HEK293 (cell line): ENCODE measurements at regions not wholly inside any gene's neighbourhood (a gene's known extent, or its start where the extent isn't known, plus 50 kb on each side); places are given as distances from the start of the nearest gene placed in this dataset.

ENCODE experiments used
- EGR2 ChIP-seq: fragments of 450-650 bp; formaldehyde crosslinking; IDR thresholded peaks from 2 replicates; pipeline ENCODE4 v1.5.1; 2016; ENCODE audit warnings: low read depth, missing biosample characterization, missing genetic modification characterization
- PRDM1 ChIP-seq: fragments of 450-650 bp; formaldehyde crosslinking; IDR thresholded peaks from 2 replicates; pipeline ENCODE4; 2016; ENCODE audit warnings: missing biosample characterization, missing genetic modification characterization
- REPIN1 ChIP-seq: fragments of 450-650 bp; formaldehyde crosslinking; IDR thresholded peaks from 2 replicates; pipeline ENCODE4 v1.5.1; 2017; ENCODE audit warnings: missing biosample characterization, missing genetic modification characterization, low read depth
- TCF7L2 ChIP-seq: IDR thresholded peaks from 2 replicates; pipeline ENCODE4 v1.6.1; 2011; ENCODE audit warnings: low read depth, mild to moderate bottlenecking, inconsistent platforms, low read length, moderate library complexity, borderline replicate concordance
- YY1 ChIP-seq: fragments of 450-650 bp; formaldehyde crosslinking; IDR thresholded peaks from 2 replicates; pipeline ENCODE4 v1.5.1; 2018; ENCODE audit warnings: missing biosample characterization, missing genetic modification characterization
- ZBTB21 ChIP-seq: fragments of 450-650 bp; formaldehyde crosslinking; IDR thresholded peaks from 2 replicates; pipeline ENCODE4 v1.5.1; 2017; ENCODE audit warnings: missing biosample characterization, missing genetic modification characterization
- ZFP37 ChIP-seq: fragments of 450-650 bp; formaldehyde crosslinking; IDR thresholded peaks from 2 replicates; pipeline ENCODE4 v1.5.1; 2016; ENCODE audit warnings: missing biosample characterization, missing genetic modification characterization
- ZNF677 ChIP-seq: fragments of 450-650 bp; IDR thresholded peaks from 2 replicates; pipeline ENCODE4 v1.5.0; 2018; ENCODE audit warnings: missing biosample characterization, mild to moderate bottlenecking, missing genetic modification characterization, moderate library complexity
- ZNF701 ChIP-seq: fragments of 450-650 bp; formaldehyde crosslinking; IDR thresholded peaks from 2 replicates; pipeline ENCODE4 v1.5.1; 2016; ENCODE audit warnings: missing biosample characterization, missing genetic modification characterization
- TF ChIP-seq, protein P1 (sequence below): fragments of 450-650 bp; formaldehyde crosslinking; IDR thresholded peaks from 2 replicates; pipeline ENCODE4 v1.5.1; 2016; ENCODE audit warnings: missing biosample characterization, missing genetic modification characterization
- TF ChIP-seq, protein P2 (sequence below): IDR thresholded peaks from 2 replicates; pipeline ENCODE4 v1.6.1; 2011; ENCODE audit warnings: mild to moderate bottlenecking, low read depth, low read length, borderline replicate concordance
- TF ChIP-seq, protein P3 (sequence below): fragments of 450-650 bp; formaldehyde crosslinking; IDR thresholded peaks from 2 replicates; pipeline ENCODE4 v1.5.1; 2016; ENCODE audit warnings: missing biosample characterization, missing genetic modification characterization
- TF ChIP-seq, protein P4 (sequence below): fragments of 450-650 bp; formaldehyde crosslinking; IDR thresholded peaks from 2 replicates; pipeline ENCODE4 v1.5.1; 2016; ENCODE audit warnings: missing biosample characterization, missing genetic modification characterization, low read depth

DNA sequence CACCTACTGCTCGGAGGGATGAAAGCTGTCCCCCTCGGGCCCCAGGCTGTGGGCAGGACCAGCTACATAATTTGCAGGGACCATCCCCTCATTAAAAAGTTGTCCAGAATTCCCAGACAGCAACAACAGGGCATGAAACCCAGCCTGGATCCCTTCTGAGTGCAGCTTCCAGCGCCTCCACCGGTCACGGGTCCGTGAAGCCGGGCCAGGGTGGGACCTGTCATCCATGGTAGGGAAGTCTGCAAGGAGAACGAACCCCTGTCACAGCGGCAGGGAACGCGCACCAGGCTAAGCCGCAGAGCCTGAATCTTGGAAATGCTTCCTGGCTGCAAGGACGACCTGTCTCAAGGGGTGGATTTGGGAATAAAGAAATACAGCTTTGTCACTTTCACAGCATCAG, 214.2 kb downstream of the RBFOX3 start:
- TF ChIP-seq PRDM1 (tag by site-specific recombination) (no peak), REPIN1 (tag by site-specific recombination) (no peak), ZNF701 (tag by site-specific recombination) (no peak), EGR2 (tag by site-specific recombination) (no peak), ZBTB21 (tag by site-specific recombination) (no peak), ZNF677 (no peak), YY1 (tag by site-specific recombination) (no peak), ZFP37 (no peak), TCF7L2 (no peak)
- TF ChIP-seq, protein P1, sequence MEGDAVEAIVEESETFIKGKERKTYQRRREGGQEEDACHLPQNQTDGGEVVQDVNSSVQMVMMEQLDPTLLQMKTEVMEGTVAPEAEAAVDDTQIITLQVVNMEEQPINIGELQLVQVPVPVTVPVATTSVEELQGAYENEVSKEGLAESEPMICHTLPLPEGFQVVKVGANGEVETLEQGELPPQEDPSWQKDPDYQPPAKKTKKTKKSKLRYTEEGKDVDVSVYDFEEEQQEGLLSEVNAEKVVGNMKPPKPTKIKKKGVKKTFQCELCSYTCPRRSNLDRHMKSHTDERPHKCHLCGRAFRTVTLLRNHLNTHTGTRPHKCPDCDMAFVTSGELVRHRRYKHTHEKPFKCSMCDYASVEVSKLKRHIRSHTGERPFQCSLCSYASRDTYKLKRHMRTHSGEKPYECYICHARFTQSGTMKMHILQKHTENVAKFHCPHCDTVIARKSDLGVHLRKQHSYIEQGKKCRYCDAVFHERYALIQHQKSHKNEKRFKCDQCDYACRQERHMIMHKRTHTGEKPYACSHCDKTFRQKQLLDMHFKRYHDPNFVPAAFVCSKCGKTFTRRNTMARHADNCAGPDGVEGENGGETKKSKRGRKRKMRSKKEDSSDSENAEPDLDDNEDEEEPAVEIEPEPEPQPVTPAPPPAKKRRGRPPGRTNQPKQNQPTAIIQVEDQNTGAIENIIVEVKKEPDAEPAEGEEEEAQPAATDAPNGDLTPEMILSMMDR (tag by site-specific recombination): no peak
- TF ChIP-seq, protein P2, sequence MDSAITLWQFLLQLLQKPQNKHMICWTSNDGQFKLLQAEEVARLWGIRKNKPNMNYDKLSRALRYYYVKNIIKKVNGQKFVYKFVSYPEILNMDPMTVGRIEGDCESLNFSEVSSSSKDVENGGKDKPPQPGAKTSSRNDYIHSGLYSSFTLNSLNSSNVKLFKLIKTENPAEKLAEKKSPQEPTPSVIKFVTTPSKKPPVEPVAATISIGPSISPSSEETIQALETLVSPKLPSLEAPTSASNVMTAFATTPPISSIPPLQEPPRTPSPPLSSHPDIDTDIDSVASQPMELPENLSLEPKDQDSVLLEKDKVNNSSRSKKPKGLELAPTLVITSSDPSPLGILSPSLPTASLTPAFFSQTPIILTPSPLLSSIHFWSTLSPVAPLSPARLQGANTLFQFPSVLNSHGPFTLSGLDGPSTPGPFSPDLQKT: no peak
- TF ChIP-seq, protein P3, sequence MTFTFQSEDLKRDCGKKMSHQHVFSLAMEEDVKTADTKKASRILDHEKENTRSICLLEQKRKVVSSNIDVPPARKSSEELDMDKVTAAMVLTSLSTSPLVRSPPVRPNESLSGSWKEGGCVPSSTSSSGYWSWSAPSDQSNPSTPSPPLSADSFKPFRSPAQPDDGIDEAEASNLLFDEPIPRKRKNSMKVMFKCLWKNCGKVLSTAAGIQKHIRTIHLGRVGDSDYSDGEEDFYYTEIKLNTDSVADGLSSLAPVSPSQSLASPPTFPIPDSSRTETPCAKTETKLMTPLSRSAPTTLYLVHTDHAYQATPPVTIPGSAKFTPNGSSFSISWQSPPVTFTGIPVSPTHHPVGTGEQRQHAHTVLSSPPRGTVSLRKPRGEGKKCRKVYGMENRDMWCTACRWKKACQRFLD: no peak
- TF ChIP-seq, protein P4, sequence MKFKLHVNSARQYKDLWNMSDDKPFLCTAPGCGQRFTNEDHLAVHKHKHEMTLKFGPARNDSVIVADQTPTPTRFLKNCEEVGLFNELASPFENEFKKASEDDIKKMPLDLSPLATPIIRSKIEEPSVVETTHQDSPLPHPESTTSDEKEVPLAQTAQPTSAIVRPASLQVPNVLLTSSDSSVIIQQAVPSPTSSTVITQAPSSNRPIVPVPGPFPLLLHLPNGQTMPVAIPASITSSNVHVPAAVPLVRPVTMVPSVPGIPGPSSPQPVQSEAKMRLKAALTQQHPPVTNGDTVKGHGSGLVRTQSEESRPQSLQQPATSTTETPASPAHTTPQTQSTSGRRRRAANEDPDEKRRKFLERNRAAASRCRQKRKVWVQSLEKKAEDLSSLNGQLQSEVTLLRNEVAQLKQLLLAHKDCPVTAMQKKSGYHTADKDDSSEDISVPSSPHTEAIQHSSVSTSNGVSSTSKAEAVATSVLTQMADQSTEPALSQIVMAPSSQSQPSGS (tag by site-specific recombination): no peak
